ENCODE measurements at regions not wholly inside any gene's neighbourhood (a gene's known extent, or its start where the extent isn't known, plus 50 kb on each side); places are given as distances from the start of the nearest gene placed in this dataset.

DNA sequence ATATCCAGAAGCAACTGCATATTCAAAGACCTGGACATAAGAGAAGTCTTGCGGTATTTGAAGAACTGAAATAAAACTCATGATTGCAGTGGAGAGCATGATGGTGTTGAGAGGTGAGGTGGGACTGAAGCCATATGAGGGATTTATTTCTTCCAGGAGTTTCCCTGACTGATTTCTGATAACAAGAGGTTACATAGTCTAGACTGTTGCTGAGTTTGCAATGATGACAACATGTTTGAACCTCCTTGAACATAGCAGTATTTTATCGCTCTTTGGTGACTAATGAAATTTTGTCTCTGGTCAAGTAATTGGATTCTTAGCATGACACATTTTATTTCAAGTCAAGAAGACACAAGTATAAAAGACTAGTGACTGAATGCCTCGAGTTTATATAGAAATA is 61.8 kb downstream of the ACTBL2 start (continued):
- TF ChIP-seq PRDM15 (CRISPR knock-in tag; IDR thresholded peaks at IDR 0.05) (no peak), ZNF138 (CRISPR knock-in tag; conservative IDR thresholded peaks at IDR 0.05) (no peak), FOXJ3 (CRISPR knock-in tag; IDR thresholded peaks at IDR 0.05; ENCODE audit: borderline replicate concordance) (no peak), ZNF416 (CRISPR knock-in tag; IDR thresholded peaks at IDR 0.05) (no peak)

DNA sequence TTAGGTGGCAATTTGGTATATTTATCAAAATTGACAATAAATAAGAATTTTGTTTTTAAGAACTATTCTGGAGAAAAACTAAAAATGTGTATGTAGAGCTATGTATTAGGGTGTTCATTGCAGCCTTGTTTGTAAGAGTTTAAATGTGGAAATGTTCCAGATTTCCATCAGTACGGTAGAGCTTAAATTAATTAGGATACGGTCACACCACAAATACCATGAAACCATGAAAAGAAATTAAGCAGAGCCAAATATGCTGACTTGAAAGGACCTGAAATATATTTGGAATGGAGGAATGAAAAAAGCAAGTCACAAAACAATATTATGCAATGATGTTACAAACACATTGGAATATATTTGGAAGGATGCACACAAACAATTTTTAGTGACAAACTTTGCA is 64.6 kb downstream of the ACTBL2 start:
- ChIA-PET POLR2A (interaction anchor here (0.5 kb wide), 1 partner anchor 881 kb away, joined by 5 read pairs; no protein-coding TSS in a partner anchor), CTCF (no interaction called here)
- peaks cover 9% of the 10 kb centered on the region for H3K4me1 Mint-ChIP-seq
- no peaks in the 10 kb centered on the region for H3K27me3 Mint-ChIP-seq (ENCODE audit: low read depth)
- no peaks in the 10 kb centered on the region for H3K9me3 Mint-ChIP-seq
- no peak overlapping the region for H3K27ac Mint-ChIP-seq
- no peaks in the 10 kb centered on the region for H3K36me3 Mint-ChIP-seq
- ATAC-seq (no peak), DNase-seq (ENCODE audit: low spot score) (no peak)
- TF ChIP-seq, protein P1, sequence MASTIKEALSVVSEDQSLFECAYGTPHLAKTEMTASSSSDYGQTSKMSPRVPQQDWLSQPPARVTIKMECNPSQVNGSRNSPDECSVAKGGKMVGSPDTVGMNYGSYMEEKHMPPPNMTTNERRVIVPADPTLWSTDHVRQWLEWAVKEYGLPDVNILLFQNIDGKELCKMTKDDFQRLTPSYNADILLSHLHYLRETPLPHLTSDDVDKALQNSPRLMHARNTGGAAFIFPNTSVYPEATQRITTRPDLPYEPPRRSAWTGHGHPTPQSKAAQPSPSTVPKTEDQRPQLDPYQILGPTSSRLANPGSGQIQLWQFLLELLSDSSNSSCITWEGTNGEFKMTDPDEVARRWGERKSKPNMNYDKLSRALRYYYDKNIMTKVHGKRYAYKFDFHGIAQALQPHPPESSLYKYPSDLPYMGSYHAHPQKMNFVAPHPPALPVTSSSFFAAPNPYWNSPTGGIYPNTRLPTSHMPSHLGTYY (CRISPR knock-in tag; IDR thresholded peaks at IDR 0.05) = no peak
- TF ChIP-seq, protein P2, sequence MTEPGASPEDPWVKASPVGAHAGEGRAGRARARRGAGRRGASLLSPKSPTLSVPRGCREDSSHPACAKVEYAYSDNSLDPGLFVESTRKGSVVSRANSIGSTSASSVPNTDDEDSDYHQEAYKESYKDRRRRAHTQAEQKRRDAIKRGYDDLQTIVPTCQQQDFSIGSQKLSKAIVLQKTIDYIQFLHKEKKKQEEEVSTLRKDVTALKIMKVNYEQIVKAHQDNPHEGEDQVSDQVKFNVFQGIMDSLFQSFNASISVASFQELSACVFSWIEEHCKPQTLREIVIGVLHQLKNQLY (CRISPR knock-in tag; IDR thresholded peaks at IDR 0.05) = no peak
- no peak for TF ChIP-seq FOXP1 (CRISPR knock-in tag; IDR thresholded peaks at IDR 0.05; ENCODE audit: borderline replicate concordance)
- no peak for TF ChIP-seq SMAD3 (CRISPR knock-in tag; IDR thresholded peaks at IDR 0.05; ENCODE audit: borderline replicate concordance)
- TF ChIP-seq EMX1 (CRISPR knock-in tag; IDR thresholded peaks at IDR 0.05) = no peak
- TF ChIP-seq MYBL2 (CRISPR knock-in tag; IDR thresholded peaks at IDR 0.05) = no peak
- TF ChIP-seq NFATC4 (CRISPR knock-in tag; IDR thresholded peaks at IDR 0.05) = no peak
- TF ChIP-seq SOX15 (CRISPR knock-in tag; IDR thresholded peaks at IDR 0.05) = no peak
- TF ChIP-seq PRDM15 (CRISPR knock-in tag; IDR thresholded peaks at IDR 0.05) = no peak
- TF ChIP-seq IRF1 (CRISPR knock-in tag; IDR thresholded peaks at IDR 0.05) = no peak
- no peak for TF ChIP-seq FOXJ3 (CRISPR knock-in tag; IDR thresholded peaks at IDR 0.05; ENCODE audit: borderline replicate concordance)
- TF ChIP-seq ZBTB43 (CRISPR knock-in tag; IDR thresholded peaks at IDR 0.05) = no peak
- no peak for TF ChIP-seq PRRX2 (CRISPR knock-in tag; IDR thresholded peaks at IDR 0.05)
- no peak for TF ChIP-seq ATF2 (CRISPR knock-in tag; IDR thresholded peaks at IDR 0.05; ENCODE audit: borderline replicate concordance, low read depth)
- no peak for TF ChIP-seq FOXK1 (CRISPR knock-in tag; IDR thresholded peaks at IDR 0.05)
- no peak for TF ChIP-seq ZNF396 (CRISPR knock-in tag; IDR thresholded peaks at IDR 0.05; ENCODE audit: borderline replicate concordance)
- TF ChIP-seq RELA (CRISPR knock-in tag; IDR thresholded peaks at IDR 0.05; ENCODE audit: borderline replicate concordance) = no peak
- TF ChIP-seq, protein P3, sequence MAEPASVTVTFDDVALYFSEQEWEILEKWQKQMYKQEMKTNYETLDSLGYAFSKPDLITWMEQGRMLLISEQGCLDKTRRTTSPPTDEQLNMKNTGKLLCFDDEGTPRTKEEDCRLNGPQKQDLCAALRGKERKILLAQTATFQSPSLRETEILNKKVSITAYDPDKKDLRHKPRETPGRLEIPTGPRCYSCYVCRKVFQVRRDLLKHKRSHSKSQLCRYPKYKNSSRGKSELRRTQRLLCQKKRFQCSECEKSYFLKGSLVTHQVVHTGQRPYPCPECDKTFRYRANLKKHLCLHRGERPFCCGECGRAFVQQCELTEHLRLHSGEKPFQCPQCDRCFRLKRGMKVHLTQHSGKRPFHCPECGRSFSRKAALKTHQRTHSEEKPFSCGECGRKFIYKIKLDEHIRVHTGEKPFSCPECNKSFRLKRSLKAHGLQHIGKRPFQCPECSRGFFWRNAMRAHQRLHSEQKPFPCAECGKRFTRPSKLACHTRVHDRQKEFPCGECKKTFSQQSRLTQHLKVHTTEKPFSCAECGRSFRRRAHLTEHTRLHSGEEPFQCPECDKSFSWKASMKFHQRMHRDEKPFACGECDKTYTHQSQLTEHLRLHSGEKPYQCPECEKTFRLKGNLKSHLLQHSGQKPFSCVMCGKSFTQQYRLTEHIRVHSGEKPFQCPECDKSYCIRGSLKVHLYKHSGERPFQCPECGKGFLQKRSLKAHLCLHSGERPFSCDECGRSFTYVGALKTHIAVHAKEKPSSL (CRISPR knock-in tag; conservative IDR thresholded peaks at IDR 0.05) = no peak
- no peak for TF ChIP-seq ZNF138 (CRISPR knock-in tag; conservative IDR thresholded peaks at IDR 0.05)
- no peak overlapping the region for H3K4me3 Mint-ChIP-seq

Data from WTC11 (cell line).